ENCODE measurements at regions not wholly inside any gene's neighbourhood (a gene's known extent, or its start where the extent isn't known, plus 50 kb on each side); places are given as distances from the start of the nearest gene placed in this dataset.
"Not testable (repeated sequence)": the region's sequence is repeated elsewhere in the genome, so short reads cannot be mapped to it uniquely, and the experiment has no call there.

- DNase-seq (ENCODE audit: low read depth) = no peak
These were observed 484.2 kb upstream of the BOD1L1 start for GRCh38 chr4:14111730-14112181.

GRCh38 chr4:14115106-14115505 is 487.6 kb upstream of the BOD1L1 start:
- no peak for DNase-seq (ENCODE audit: low read depth)

- no peak for DNase-seq (ENCODE audit: low read depth)
These were observed 490.2 kb upstream of the BOD1L1 start for GRCh38 chr4:14117575-14118238.

- DNase-seq (ENCODE audit: low read depth) = no peak
These were observed 497.3 kb upstream of the BOD1L1 start for GRCh38 chr4:14124816-14125215.

- DNase-seq (ENCODE audit: low read depth) = no peak
These were observed 498.0 kb upstream of the BOD1L1 start for GRCh38 chr4:14125375-14126129.

GRCh38 chr4:14130551-14130950 is 503.0 kb upstream of the BOD1L1 start:
- no peak for DNase-seq (ENCODE audit: low read depth)

GRCh38 chr4:14131335-14131734 is 503.8 kb upstream of the BOD1L1 start:
- no peak for DNase-seq (ENCODE audit: low read depth)

GRCh38 chr4:14132301-14132700 is 504.8 kb upstream of the BOD1L1 start:
- DNase-seq (ENCODE audit: low read depth) = no peak

- DNase-seq (ENCODE audit: low read depth) = no peak
These were observed 510.6 kb upstream of the BOD1L1 start for GRCh38 chr4:14138106-14138505.

- no peak for DNase-seq (ENCODE audit: low read depth)
These were observed 516.4 kb upstream of the BOD1L1 start for GRCh38 chr4:14143892-14144291.

GRCh38 chr4:14149176-14150053 is 521.9 kb upstream of the BOD1L1 start:
- no peak for DNase-seq (ENCODE audit: low read depth)

- DNase-seq (ENCODE audit: low read depth) = no peak
These were observed 523.6 kb upstream of the BOD1L1 start for GRCh38 chr4:14151101-14151500.

- DNase-seq (ENCODE audit: low read depth) = no peak
These were observed 525.5 kb upstream of the BOD1L1 start for GRCh38 chr4:14152834-14153519.

- DNase-seq (ENCODE audit: low read depth) = no peak
These were observed 528.3 kb upstream of the BOD1L1 start for GRCh38 chr4:14155803-14156202.

GRCh38 chr4:14157262-14157661 is 529.7 kb upstream of the BOD1L1 start:
- no peak for DNase-seq (ENCODE audit: low read depth)

- no peak for DNase-seq (ENCODE audit: low read depth)
These were observed 537.8 kb upstream of the BOD1L1 start for GRCh38 chr4:14165222-14165920.

- DNase-seq (ENCODE audit: low read depth) = no peak
These were observed 540.5 kb upstream of the BOD1L1 start for GRCh38 chr4:14167876-14168510.

- DNase-seq (ENCODE audit: low read depth) = no peak
These were observed 541.4 kb upstream of the BOD1L1 start for GRCh38 chr4:14168919-14169318.

- no peak for DNase-seq (ENCODE audit: low read depth)
These were observed 541.9 kb upstream of the BOD1L1 start for GRCh38 chr4:14169460-14169859.

- DNase-seq (ENCODE audit: low read depth) = not testable (repeated sequence)
These were observed 542.4 kb upstream of the BOD1L1 start for GRCh38 chr4:14169940-14170339.

GRCh38 chr4:14176613-14177012 is 549.1 kb upstream of the BOD1L1 start:
- DNase-seq (ENCODE audit: low read depth) = no peak
